Mononuclear cell (primary cell): ENCODE measurements at regions not wholly inside any gene's neighbourhood (a gene's known extent, or its start where the extent isn't known, plus 50 kb on each side); places are given as distances from the start of the nearest gene placed in this dataset.
"Not testable (repeated sequence)": the region's sequence is repeated elsewhere in the genome, so short reads cannot be mapped to it uniquely, and the experiment has no call there.

Experiments
- H3K27me3 ChIP-seq: 2 replicates; pipeline ENCODE4 v1.6.0; 2011; ENCODE audit warnings: low read length, control low read depth; ENCODE audit not compliant: insufficient read depth
- H3K4me1 ChIP-seq: 2 replicates; pipeline ENCODE4 v1.5.1; 2011; ENCODE audit warnings: mild to moderate bottlenecking, low read length, control low read depth; ENCODE audit not compliant: insufficient read depth
- H3K4me3 ChIP-seq: 2 replicates; pipeline ENCODE4 v1.5.1; 2011; ENCODE audit warnings: mild to moderate bottlenecking, low read length, moderate library complexity
- H3K9me3 ChIP-seq: 2 replicates; pipeline ENCODE4 v1.5.1; 2011; ENCODE audit warnings: low read depth, mild to moderate bottlenecking, control low read depth, low read length

DNA sequence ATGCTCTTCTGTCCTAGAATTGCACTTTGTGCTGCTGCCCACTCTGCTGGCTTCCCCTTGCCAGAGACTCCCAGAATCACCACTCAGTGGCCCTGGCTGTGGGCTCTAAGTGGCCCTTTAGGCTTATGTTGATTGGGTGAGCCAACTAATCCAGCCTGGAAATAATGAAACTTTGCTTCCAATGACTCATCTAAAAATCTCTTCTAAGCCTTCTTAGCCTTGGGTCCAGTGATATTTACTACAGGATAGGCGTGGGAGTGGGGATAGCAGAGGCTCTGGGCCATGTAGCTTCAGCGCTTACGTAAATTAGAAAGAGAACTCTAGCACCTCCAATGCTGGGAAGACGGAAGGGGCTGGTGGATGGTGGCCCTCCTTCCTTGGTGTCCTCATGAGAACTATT is 137.9 kb downstream of the TTC8 start:
- no peaks in the 10 kb centered on the region for H3K27me3 ChIP-seq
- H3K4me1 ChIP-seq: no peaks in the 10 kb centered on the region
- no peaks in the 10 kb centered on the region for H3K9me3 ChIP-seq
- H3K4me3 ChIP-seq: no peak overlapping the region

DNA sequence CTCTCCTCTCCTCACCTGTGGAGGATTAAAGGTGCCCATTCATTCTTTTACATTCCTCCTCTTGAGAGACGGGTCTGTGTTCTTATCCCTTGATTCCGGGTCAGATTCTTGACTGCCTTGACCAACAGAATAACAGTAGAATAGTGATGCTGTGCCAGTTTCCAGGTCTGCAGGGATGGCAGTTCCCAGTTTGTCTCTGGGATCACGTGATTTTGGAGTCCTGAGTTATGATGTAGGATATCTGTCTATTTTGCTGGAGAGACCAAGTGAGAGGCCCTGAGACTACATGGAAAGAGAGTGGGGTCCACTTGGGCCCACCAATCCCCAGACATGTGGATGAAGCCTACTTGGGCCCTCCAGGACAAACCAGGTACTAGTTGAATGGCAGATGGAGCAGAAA is 142.8 kb downstream of the TTC8 start:
- H3K9me3 ChIP-seq: no peaks in the 10 kb centered on the region
- no peak overlapping the region for H3K4me3 ChIP-seq
- H3K4me1 ChIP-seq: no peaks in the 10 kb centered on the region
- H3K27me3 ChIP-seq: no peaks in the 10 kb centered on the region

DNA sequence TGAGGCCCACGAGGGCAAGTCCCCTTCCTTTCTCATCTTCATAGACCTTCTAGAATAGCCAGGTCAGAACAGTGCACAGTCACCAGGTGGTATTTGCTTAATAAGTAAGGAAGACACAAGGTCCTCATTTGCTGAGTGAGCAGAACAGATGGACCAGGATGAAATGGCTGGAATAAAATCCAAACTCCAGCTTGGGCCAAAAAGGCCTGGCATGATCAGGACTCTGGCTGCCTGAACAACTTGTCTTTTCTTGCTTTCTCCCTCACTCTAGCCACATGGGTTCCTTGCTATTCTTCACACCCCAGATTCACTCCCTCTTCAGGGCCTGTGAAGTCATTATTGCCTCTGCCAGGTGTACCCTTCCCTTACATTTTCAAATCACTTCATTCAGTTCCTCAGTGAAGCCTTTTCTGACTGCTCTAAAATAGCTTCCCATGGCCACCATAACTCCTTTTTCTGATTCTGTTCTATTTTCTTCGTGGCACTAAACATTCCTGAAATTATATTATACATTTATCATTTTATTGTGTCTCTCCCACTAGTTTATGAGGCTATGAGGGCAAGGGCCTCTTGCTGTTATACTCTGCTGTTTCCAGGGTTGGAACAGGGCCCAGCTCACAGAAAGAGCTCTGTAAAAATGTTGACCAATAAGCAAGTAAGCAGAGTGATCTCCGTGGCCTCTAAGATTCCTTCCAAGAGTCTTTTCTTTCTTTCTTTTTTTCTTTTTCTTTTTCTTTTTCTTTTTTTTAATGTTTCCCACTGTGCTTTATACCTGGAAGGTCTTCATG is 150.8 kb downstream of the TTC8 start:
- H3K4me3 ChIP-seq: no peak overlapping the region
- no peaks in the 10 kb centered on the region for H3K9me3 ChIP-seq
- H3K27me3 ChIP-seq: peaks cover 34% of the 10 kb centered on the region
- H3K4me1 ChIP-seq: no peaks in the 10 kb centered on the region

DNA sequence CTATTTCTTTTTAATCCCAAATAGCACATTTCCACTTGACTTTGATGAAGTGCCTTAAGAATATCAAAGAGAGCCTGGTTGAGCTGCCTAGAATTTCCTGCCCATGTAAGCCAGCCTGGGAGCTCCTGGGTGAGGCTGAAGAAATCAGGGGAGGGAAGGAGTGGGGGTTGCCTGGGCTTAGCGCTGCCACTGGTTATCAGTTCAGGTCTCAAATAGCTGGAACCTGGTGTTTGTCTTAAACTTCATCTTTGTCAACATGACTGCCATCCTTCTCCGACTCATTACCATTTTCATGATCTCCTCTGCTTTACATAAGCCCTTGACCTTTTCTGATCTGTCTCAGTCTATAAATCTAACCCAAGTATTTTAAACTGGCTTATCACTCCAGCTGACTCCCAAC is 151.5 kb downstream of the TTC8 start:
- H3K4me3 ChIP-seq: no peak overlapping the region
- H3K9me3 ChIP-seq: no peaks in the 10 kb centered on the region
- no peaks in the 10 kb centered on the region for H3K4me1 ChIP-seq
- H3K27me3 ChIP-seq: peaks cover 36% of the 10 kb centered on the region

DNA sequence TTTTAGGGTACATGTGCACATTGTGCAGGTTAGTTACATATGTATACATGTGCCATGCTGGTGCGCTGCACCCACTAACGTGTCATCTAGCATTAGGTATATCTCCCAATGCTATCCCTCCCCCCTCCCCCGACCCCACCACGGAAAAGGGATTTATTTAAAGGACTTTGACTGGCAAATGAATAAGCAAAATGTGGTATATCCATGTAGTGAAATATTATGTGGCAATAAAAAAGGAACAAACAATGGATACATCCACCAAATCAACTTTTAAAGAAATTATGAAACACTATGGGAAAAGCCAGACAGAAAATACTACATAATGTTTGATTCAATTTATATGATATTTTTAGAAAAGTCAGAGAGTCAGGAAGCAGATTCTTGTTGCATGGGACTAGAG is 156.5 kb downstream of the TTC8 start:
- peaks cover 41% of the 10 kb centered on the region for H3K27me3 ChIP-seq
- not testable (repeated sequence) for H3K4me1 ChIP-seq, H3K9me3 ChIP-seq, H3K4me3 ChIP-seq

DNA sequence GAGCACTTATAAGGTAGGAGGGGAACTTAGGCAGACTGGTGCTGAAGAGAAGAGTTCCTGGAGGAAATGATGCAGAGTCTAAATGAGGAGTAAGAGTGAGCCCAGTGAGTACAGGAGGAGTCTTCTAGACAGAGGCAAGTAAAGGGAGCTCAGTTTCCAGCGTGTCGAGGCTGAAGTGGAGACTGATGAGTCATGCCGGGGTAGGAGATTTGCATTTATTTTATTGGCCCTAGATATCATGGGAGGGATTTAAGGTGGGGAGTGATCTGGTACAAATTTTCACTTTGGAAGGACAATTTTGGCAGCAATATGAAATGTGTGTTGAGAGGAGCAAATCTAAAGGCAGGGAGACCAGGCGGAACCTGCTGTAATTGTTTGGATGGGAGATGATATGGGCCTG is 157.5 kb downstream of the TTC8 start:
- Histone ChIP-seq H3K4me1 (no peaks in the 10 kb centered on the region), H3K9me3 (no peaks in the 10 kb centered on the region), H3K4me3 (no peak overlapping the region), H3K27me3 (peaks cover 33% of the 10 kb centered on the region)

DNA sequence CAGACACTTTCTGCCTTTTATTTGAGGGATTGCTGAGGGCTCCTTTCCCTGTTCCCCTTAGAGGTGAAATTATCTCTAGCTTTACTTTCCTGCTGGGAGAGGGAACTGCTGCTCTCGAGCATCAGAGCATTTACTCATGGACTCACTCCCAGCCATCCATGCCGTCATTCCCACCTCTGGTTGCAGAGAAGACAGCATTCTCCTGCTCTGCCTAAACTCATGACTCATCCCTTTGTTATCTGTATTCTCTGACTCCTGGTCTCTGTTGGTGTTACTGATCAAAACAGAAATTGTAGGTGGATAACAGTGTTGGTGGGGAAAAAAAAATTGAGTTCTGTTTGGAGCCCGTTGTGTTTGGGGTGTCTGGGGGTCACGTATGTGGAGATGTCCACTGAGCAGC is 159.3 kb downstream of the TTC8 start:
- no peaks in the 10 kb centered on the region for H3K9me3 ChIP-seq
- H3K4me3 ChIP-seq: no peak overlapping the region
- no peaks in the 10 kb centered on the region for H3K4me1 ChIP-seq
- peaks cover 18% of the 10 kb centered on the region for H3K27me3 ChIP-seq

DNA sequence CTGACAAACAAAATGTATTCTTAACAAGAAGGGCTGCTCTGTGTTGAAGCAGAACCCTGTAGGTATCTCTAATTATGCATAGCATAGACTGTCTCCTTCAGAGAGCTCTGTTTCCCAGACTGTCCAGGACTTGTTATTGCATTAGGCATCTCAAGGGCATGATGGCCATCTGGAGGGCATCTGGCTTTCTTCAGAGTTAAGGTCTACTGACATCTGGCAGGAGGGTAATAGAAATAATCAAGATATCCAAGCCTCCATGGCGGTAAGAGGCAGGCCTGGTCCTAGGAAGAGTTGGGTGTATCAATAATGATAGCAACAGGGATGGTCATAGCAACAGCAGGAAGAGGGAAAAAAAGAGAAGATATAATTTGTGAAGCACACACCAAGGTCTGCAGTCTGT is 161.2 kb downstream of the TTC8 start:
- Histone ChIP-seq H3K4me1 (no peaks in the 10 kb centered on the region), H3K9me3 (no peaks in the 10 kb centered on the region), H3K4me3 (no peak overlapping the region), H3K27me3 (peaks cover 6% of the 10 kb centered on the region)

DNA sequence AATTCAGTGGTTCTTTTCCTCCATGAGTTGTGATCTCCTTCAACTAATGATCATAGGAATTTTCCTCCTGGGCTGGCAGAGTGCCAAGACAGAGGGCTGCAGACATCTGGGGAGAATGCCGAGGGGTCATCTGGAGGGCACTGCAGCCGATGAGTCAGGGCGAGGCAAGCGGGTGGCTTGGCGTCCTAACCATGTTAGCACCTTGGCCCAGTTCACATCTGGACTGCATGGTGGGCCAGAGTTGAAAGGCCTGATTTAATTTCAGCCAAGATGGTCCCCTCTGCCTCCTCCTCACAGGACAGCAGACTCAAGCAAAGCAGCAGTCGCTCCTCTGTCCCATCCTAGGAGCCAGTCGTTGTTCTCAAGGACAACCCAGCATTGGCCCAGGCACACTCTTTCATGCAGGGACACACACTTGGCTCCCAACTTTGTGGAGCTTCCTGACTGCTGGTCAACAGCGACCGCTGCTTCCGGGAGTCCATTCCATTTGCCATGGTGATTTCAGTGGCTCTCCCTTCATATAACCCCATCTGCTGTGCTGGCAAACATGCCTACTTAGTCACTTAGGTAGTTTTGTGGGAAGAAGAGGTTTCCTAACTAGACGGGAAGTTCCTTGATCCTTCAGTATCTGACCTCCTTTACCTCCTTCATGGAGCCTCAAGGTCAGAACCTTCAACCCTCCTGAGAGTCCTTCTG is 161.8 kb downstream of the TTC8 start:
- H3K9me3 ChIP-seq: no peaks in the 10 kb centered on the region

DNA sequence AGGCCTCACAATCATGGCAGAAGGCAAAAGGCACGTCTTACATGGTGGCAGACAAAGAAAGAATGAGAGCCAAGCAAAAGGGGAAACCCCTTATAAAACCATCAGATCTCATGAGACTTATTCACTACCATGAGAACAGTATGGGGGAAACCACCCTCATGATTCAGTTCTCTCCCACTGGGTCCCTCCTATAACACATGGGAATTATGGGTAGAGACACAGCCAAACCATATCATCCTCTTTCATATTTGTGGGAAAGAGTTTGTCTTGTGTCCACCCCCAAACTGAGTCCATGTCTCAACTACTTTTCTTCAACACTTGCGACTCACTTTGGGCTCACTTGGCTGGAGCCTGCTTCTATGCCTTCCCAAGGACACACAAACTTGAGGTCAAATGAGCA is 162.5 kb downstream of the TTC8 start:
- H3K4me1 ChIP-seq, H3K27me3 ChIP-seq, H3K9me3 ChIP-seq, H3K4me3 ChIP-seq: not testable (repeated sequence)

More for the DNA sequence above, 161.8 kb downstream of the TTC8 start:
- Histone ChIP-seq H3K4me1 (no peaks in the 10 kb centered on the region), H3K27me3 (peaks cover 6% of the 10 kb centered on the region), H3K4me3 (no peak overlapping the region)

DNA sequence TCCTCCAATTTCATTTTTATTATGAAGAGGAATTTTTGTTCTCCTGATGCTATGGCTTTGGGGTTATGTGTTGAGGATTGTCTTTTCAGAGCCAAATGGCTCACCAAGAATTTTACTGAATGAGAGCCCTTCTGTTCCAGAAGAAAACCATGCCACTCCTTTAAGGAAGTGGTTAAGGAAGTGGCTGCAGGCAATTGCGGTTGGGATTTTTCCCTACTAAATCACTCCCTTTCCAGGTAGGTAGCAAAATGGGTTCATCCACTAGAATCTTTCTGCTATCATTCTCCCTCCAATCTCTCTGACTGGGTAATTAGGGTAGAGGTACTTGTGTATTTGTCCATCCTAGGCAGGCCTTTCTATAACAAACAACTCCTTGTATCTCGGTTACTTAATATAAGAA is 163.1 kb downstream of the TTC8 start:
- Histone ChIP-seq H3K4me1 (no peaks in the 10 kb centered on the region), H3K4me3 (no peak overlapping the region), H3K27me3 (peaks cover 2% of the 10 kb centered on the region), H3K9me3 (no peaks in the 10 kb centered on the region)

DNA sequence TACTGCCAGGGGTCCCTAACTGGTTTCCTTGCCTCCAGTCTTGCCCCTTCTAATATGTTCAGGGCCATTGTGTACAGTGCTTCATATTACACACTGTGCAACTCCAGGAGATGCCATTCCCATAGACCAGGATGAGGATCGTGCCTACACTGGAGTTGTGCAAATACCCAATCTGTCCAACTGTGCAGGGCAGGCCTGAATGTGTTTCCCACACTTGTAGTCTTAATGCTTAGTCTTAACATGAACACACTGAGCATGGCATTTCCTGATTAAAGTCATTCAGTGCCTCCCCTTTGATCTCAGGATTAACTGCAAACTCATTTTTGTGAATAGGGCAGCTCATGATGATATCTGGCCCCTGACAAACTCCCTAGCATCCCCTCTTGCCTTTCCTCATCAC is 165.5 kb downstream of the TTC8 start:
- Histone ChIP-seq H3K4me1 (no peaks in the 10 kb centered on the region), H3K4me3 (no peak overlapping the region), H3K9me3 (no peaks in the 10 kb centered on the region), H3K27me3 (no peaks in the 10 kb centered on the region)

DNA sequence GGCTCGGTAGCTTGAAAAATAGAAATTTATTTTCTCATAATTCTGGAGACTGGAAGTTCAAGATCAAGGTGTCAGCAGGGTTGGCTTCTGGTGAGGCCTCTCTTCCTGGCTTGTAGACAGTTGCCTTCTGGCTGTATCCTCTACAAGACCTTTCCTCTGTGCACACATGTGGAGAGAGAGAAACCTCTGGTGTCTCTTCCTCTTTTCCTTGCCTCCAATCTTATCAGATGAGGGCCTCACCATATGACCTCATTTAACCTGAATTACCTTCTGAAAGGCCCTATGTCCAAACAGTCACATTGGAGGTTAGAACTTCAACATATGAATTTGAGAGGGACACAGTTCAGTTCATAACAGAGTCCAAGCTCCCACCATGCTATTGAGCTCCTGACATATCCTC is 166.4 kb downstream of the TTC8 start:
- H3K9me3 ChIP-seq: no peaks in the 10 kb centered on the region
- H3K27me3 ChIP-seq: no peaks in the 10 kb centered on the region
- H3K4me3 ChIP-seq: no peak overlapping the region
- H3K4me1 ChIP-seq: no peaks in the 10 kb centered on the region

DNA sequence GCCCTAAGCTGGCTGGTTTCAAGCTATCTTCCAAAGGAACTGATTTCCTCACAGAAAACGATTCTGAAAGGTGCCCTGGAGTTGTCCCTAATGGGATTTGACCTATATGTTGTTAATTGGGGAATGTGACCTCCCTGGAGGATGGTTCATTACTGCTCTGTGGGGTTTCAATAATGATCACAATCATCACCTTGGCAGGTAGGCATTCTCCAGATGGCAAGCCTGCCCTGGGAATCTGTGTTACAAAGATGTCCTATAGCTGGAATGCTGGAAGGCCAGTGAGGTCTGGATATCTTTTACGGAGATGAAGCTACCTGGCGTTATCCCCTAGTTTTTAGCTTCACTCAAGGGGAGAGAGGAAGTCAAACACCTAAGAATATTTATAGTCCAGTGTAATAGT is 167.6 kb downstream of the TTC8 start:
- Histone ChIP-seq H3K27me3 (no peaks in the 10 kb centered on the region), H3K9me3 (no peaks in the 10 kb centered on the region), H3K4me3 (no peak overlapping the region), H3K4me1 (no peaks in the 10 kb centered on the region)

DNA sequence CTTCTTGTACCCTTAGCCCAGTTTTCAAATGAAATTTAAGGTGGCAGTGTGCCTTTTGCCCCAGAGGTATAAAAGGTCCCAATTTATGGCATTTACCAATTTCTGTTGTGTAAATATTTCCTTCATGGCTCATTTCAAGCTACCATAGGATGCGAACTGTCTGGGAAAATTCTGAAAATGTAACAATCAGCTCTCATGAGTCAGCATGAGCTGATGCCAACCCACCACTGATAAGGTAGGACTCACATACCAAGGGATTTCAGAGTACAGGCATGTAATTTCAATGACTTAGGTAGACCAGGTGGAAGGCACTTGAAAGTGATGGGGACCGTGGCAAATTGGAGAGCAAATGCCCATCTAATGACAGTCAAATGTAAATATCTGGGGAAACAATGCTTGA is 169.5 kb downstream of the TTC8 start:
- Histone ChIP-seq H3K27me3 (peaks cover under 1% of the 10 kb centered on the region), H3K4me1 (no peaks in the 10 kb centered on the region), H3K9me3 (no peaks in the 10 kb centered on the region), H3K4me3 (no peak overlapping the region)
